ENCODE measurements at regions not wholly inside any gene's neighbourhood (a gene's known extent, or its start where the extent isn't known, plus 50 kb on each side); places are given as distances from the start of the nearest gene placed in this dataset.

GRCh38 chr2:198604599-198604998 lies 800.2 kb downstream of the PLCL1 start:
- TF ChIP-seq CTCF (IDR thresholded peaks at IDR 0.05; ENCODE audit: extremely low read depth in 1 of 2, insufficient read depth in 1 of 2, low read depth in 1 of 2, low read length in 2 of 2), result no peak
- no peak for TF ChIP-seq EZH2 (IDR thresholded peaks at IDR 0.05; ENCODE audit: borderline replicate concordance, low read depth, low read length, severe bottlenecking)
- TF ChIP-seq POLR2AphosphoS5 (IDR thresholded peaks at IDR 0.05; ENCODE audit: insufficient read depth, low read depth, low read length), result no peak
- TF ChIP-seq POLR2A (IDR thresholded peaks at IDR 0.05; ENCODE audit: low read depth, low read length), result no peak
- TF ChIP-seq GATA2 (IDR thresholded peaks at IDR 0.05; ENCODE audit: insufficient read depth, insufficient read length, low read depth, low read length), result no peak
- TF ChIP-seq FOS (IDR thresholded peaks at IDR 0.05; ENCODE audit: borderline replicate concordance, insufficient read depth, low read length), result no peak
- no peak for TF ChIP-seq JUN (IDR thresholded peaks at IDR 0.05; ENCODE audit: borderline replicate concordance, insufficient read depth, insufficient read length, low read depth)
- TF ChIP-seq, protein P1, sequence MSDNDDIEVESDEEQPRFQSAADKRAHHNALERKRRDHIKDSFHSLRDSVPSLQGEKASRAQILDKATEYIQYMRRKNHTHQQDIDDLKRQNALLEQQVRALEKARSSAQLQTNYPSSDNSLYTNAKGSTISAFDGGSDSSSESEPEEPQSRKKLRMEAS (IDR thresholded peaks at IDR 0.05; ENCODE audit: insufficient read depth, insufficient read length), result no peak
